Loucy (cell line): ENCODE measurements at regions not wholly inside any gene's neighbourhood (a gene's known extent, or its start where the extent isn't known, plus 50 kb on each side); places are given as distances from the start of the nearest gene placed in this dataset.

Source experiments
- EZH2phosphoT487 ChIP-seq: fragments of 200-600 bp; IDR thresholded peaks from 2 replicates; pipeline ENCODE4 v1.6.1; 2018; ENCODE audit warnings: antibody characterized with exemption, mild to moderate bottlenecking, moderate library complexity, borderline replicate concordance
- TF ChIP-seq, protein P1 (sequence below): fragments of 200-600 bp; sonication (generic); conservative IDR thresholded peaks from 2 replicates; pipeline ENCODE4 v1.5.1; 2014; ENCODE audit warnings: mild to moderate bottlenecking, antibody characterized with exemption, low read length

DNA sequence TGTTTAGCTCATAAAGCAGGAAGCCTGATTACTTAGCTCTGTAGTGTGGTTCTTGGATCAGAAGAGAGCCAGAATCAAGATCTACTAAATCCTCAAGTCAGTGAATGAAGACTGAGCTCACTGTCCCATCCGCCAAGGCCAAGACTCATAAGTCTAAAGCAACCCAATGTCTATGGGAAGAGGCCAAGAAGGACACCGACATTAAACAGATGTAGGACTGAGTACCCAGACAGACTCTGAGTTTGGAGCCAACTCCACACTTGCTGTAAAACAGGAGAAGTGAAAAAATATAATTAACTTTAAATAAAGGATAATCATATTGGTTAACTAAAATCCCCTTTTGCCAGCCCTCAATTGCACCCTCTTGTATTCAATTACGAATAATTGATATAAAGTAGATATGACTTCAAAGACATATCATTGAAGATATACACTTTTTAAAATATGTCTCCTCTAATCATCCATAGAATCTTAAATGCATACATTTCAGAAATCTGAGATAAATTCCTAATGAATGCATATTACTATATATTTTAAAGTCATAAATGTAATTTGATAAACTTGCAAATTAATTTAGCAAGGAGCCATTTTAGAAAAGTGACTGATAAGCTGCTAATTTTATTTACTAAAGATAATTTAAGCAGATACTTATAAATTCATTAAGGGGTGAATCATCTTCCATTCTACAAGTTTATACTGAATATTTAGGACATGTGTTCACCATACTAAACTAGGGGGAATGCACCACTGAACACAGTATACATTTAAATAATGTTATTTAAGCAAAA lies 617.0 kb upstream of the ARID1B start:
- TF ChIP-seq, protein P1, sequence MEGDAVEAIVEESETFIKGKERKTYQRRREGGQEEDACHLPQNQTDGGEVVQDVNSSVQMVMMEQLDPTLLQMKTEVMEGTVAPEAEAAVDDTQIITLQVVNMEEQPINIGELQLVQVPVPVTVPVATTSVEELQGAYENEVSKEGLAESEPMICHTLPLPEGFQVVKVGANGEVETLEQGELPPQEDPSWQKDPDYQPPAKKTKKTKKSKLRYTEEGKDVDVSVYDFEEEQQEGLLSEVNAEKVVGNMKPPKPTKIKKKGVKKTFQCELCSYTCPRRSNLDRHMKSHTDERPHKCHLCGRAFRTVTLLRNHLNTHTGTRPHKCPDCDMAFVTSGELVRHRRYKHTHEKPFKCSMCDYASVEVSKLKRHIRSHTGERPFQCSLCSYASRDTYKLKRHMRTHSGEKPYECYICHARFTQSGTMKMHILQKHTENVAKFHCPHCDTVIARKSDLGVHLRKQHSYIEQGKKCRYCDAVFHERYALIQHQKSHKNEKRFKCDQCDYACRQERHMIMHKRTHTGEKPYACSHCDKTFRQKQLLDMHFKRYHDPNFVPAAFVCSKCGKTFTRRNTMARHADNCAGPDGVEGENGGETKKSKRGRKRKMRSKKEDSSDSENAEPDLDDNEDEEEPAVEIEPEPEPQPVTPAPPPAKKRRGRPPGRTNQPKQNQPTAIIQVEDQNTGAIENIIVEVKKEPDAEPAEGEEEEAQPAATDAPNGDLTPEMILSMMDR = no peak
- no peak for TF ChIP-seq EZH2phosphoT487
